ENCODE measurements at regions not wholly inside any gene's neighbourhood (a gene's known extent, or its start where the extent isn't known, plus 50 kb on each side); places are given as distances from the start of the nearest gene placed in this dataset.

GRCh38 chr11:29435421-29435820 is 581.4 kb downstream of the KCNA4 start:
- TF ChIP-seq RAD21 (IDR thresholded peaks at IDR 0.05; ENCODE audit: low read depth) (no peak), TAF1 (IDR thresholded peaks at IDR 0.05; ENCODE audit: low read depth) (no peak), EGR1 (IDR thresholded peaks at IDR 0.05) (no peak), EP300 (IDR thresholded peaks at IDR 0.05; ENCODE audit: borderline replicate concordance) (no peak), YY1 (IDR thresholded peaks at IDR 0.05; ENCODE audit: low read depth) (no peak), USF1 (IDR thresholded peaks at IDR 0.05) (no peak), MAX (IDR thresholded peaks at IDR 0.05) (no peak), REST (IDR thresholded peaks at IDR 0.05; ENCODE audit: low read depth) (no peak), NFIC (IDR thresholded peaks at IDR 0.05) (no peak), FOXM1 (IDR thresholded peaks at IDR 0.05; ENCODE audit: borderline replicate concordance, low read depth) (no peak), ZBTB7A (IDR thresholded peaks at IDR 0.05; ENCODE audit: low read depth) (no peak), CEBPB (IDR thresholded peaks at IDR 0.05) (no peak), TCF12 (IDR thresholded peaks at IDR 0.05; ENCODE audit: low read depth) (no peak), TEAD4 (IDR thresholded peaks at IDR 0.05) (no peak)

Data from Ishikawa (cell line).